K562 (cell line): ENCODE measurements at regions not wholly inside any gene's neighbourhood (a gene's known extent, or its start where the extent isn't known, plus 50 kb on each side); places are given as distances from the start of the nearest gene placed in this dataset.

Experiments used
- ATAC-seq: fragments of 200-7000 bp; cut with Tn5 transposase; 3 replicates; pipeline ENCODE4 v1.9.1; 2020; ENCODE audit warnings: moderate library complexity
- BruUV-seq: library from RNA; stranded (reverse); fragments of 400-500 nt; replicated peaks from 2 replicates; lab custom pipeline; 2021; lab: Mats Ljungman, UMichigan
- CTCF ChIA-PET: fragments of 300-600 bp; formaldehyde crosslinking; extraction: SDS; loops from one replicate; lab custom pipeline; 2021; ENCODE audit warnings: low intra/inter-chr PET ratio; lab: Yijun Ruan, JAX
- POLR2A ChIA-PET: fragments of 300-600, 350-650 bp; sonication (Branson Sonifier 250); formaldehyde crosslinking; extraction: SDS; loops from one replicate; lab custom pipeline; 2021; ENCODE audit warnings: antibody characterized with exemption, inconsistent platforms; lab: Yijun Ruan, JAX
- DNase-seq, 4 experiments: peaks; one replicate each; pipeline versions ENCODE4 v3.0.0 to v3.0.0-alpha.2; 2011 to 2018; ENCODE audit warnings: low spot score in 3 of 4, mixed read lengths in 3 of 4; ENCODE audit errors: extremely low read depth in 1 of 4
- FAIRE-seq: peaks from 2 replicates; lab custom pipeline; 2011; peaks lifted over from hg19 to GRCh38; lab: Jason Lieb, UNC
- H2AFZ ChIP-seq: 2 replicates; pipeline ENCODE4 v1.6.0; 2011; ENCODE audit warnings: low read depth, low read length, control low read depth, inconsistent platforms
- H3K27ac ChIP-seq: fragments of 200-600 bp; 3 replicates; pipeline ENCODE4 v1.8.0; 2011; ENCODE audit warnings: low read depth, mild to moderate bottlenecking, control low read depth, inconsistent platforms, low read length, moderate library complexity, mixed read lengths; ENCODE audit errors: extremely low read depth
- H3K27me3 ChIP-seq, 2 experiments: fragments of 300-600 bp in 1 of 2; 2 replicates in 1 of 2; 3 replicates in 1 of 2; pipeline versions ENCODE4 v1.6.0 to v1.8.0; 2011; ENCODE audit warnings: inconsistent platforms in 2 of 2, low read length in 2 of 2, mild to moderate bottlenecking in 1 of 2, mixed read lengths in 1 of 2, moderate library complexity in 1 of 2; ENCODE audit not compliant: control insufficient read depth in 2 of 2, insufficient read depth in 2 of 2
- H3K36me3 ChIP-seq: fragments of 300-600 bp; 3 replicates; pipeline ENCODE4 v1.8.0; 2011; ENCODE audit warnings: mild to moderate bottlenecking, low read length, inconsistent platforms; ENCODE audit not compliant: control insufficient read depth, insufficient read depth
- H3K4me1 ChIP-seq, 2 experiments: fragments of 200-600 bp in 1 of 2; replicated peaks in 1 of 2; 2 replicates in 1 of 2; 3 replicates in 1 of 2; pipeline versions ENCODE4 v1.5.1 to v1.8.0; 2011; ENCODE audit warnings: inconsistent platforms in 2 of 2, low read length in 2 of 2, mild to moderate bottlenecking in 1 of 2, mixed read lengths in 1 of 2, moderate library complexity in 1 of 2; ENCODE audit not compliant: control insufficient read depth in 2 of 2, insufficient read depth in 2 of 2
- H3K4me2 ChIP-seq: 2 replicates; pipeline ENCODE4 v1.6.1; 2011; ENCODE audit warnings: low read length, control low read depth, inconsistent platforms, mixed read lengths; ENCODE audit not compliant: insufficient read depth
- H3K4me3 ChIP-seq: fragments of 200-600 bp; sonication (generic), shearing (Covaris generic); 2 replicates; pipeline ENCODE4 v1.5.1; 2016; ENCODE audit warnings: control low read depth, inconsistent platforms
- H3K79me2 ChIP-seq: fragments of 200-600 bp; 3 replicates; pipeline ENCODE4 v1.8.0; 2011; ENCODE audit warnings: low read length, inconsistent platforms; ENCODE audit not compliant: control insufficient read depth, insufficient read depth
- H3K9ac ChIP-seq, 2 experiments: 2 replicates each; pipeline versions ENCODE4 v1.6.0 to v1.6.1; 2011; ENCODE audit warnings: low read depth in 2 of 2, low read length in 2 of 2, control low read depth in 1 of 2, inconsistent platforms in 1 of 2, mild to moderate bottlenecking in 1 of 2, mixed read lengths in 1 of 2; ENCODE audit not compliant: insufficient read depth in 1 of 2
- H3K9me1 ChIP-seq: one replicate; pipeline ENCODE4 v1.6.0; 2011; ENCODE audit warnings: inconsistent platforms, mild to moderate bottlenecking, low read length, moderate library complexity; ENCODE audit not compliant: control insufficient read depth, insufficient read depth
- H3K9me3 ChIP-seq: replicated peaks from 2 replicates; pipeline ENCODE4 v1.5.1; 2011; ENCODE audit warnings: low read depth, low read length, inconsistent platforms; ENCODE audit not compliant: control insufficient read depth, insufficient read depth
- H4K20me1 ChIP-seq: replicated peaks from 2 replicates; pipeline ENCODE4 v1.6.1; 2011; ENCODE audit warnings: low read length, inconsistent platforms, mixed read lengths; ENCODE audit not compliant: control insufficient read depth, insufficient read depth
- E2F3 ChIP-seq: fragments of 250-450 bp; sonication (Bioruptor Pico); IDR thresholded peaks from 2 replicates; pipeline ENCODE4 v1.4.0; 2020; ENCODE audit warnings: mild to moderate bottlenecking
- FOXJ2 ChIP-seq: fragments of 200-800 bp; sonication (Bioruptor generic); IDR thresholded peaks from 2 replicates; pipeline ENCODE4 v1.6.1; 2016; ENCODE audit warnings: missing genetic modification characterization, missing compliant biosample characterization
- FOXJ3 ChIP-seq: sonication (generic); formaldehyde crosslinking; IDR thresholded peaks from 2 replicates; pipeline ENCODE4 v1.4.0; 2020; ENCODE audit warnings: mild to moderate bottlenecking, missing genetic modification reagents
- KDM5B ChIP-seq: fragments of 200-600 bp; sonication (generic); IDR thresholded peaks from 2 replicates; pipeline ENCODE4 v1.6.1; 2012; ENCODE audit warnings: low read depth, mild to moderate bottlenecking, moderate library complexity, low read length, control low read depth, inconsistent platforms; ENCODE audit not compliant: insufficient replicate concordance
- MCM2 ChIP-seq: fragments of 450-650 bp; IDR thresholded peaks from 2 replicates; pipeline ENCODE4 v1.6.1; 2017; ENCODE audit warnings: low read depth, mild to moderate bottlenecking
- MYC ChIP-seq, 2 experiments: fragments of 250-450 bp in 1 of 2; sonication (Bioruptor Pico) in 1 of 2; IDR thresholded peaks; 2 replicates each; pipeline versions ENCODE4 v1.5.1 to v1.6.1; 2012 to 2021; ENCODE audit warnings: low read depth in 2 of 2, borderline replicate concordance in 1 of 2, improper control_type of control experiment in 1 of 2, low read length in 1 of 2, mild to moderate bottlenecking in 1 of 2, moderate library complexity in 1 of 2
- NEUROD1 ChIP-seq: fragments of 150-350 bp; IDR thresholded peaks from 2 replicates; pipeline ENCODE4 v1.6.1; 2014; ENCODE audit warnings: borderline replicate concordance, low read length, low read depth; ENCODE audit not compliant: partially characterized antibody
- NR1H2 ChIP-seq: sonication (generic); formaldehyde crosslinking; IDR thresholded peaks from 2 replicates; pipeline ENCODE4 v1.4.0; 2020; ENCODE audit warnings: mild to moderate bottlenecking, missing genetic modification reagents
- PATZ1 ChIP-seq: fragments of 250-450 bp; sonication (Bioruptor Pico); IDR thresholded peaks from 2 replicates; pipeline ENCODE4 v1.5.0; 2020; ENCODE audit warnings: mild to moderate bottlenecking, borderline replicate concordance
- PTTG1 ChIP-seq: fragments of 450-650 bp; IDR thresholded peaks from 2 replicates; pipeline ENCODE4 v1.6.1; 2016; ENCODE audit warnings: low read depth, mild to moderate bottlenecking, missing genetic modification characterization, missing compliant biosample characterization
- SIX5 ChIP-seq, 2 experiments: IDR thresholded peaks; 2 replicates each; pipeline ENCODE4 v1.6.1; 2011; ENCODE audit warnings: low read length in 2 of 2, borderline replicate concordance in 1 of 2, low read depth in 1 of 2, mild to moderate bottlenecking in 1 of 2, moderate library complexity in 1 of 2; ENCODE audit not compliant: insufficient read depth in 1 of 2
- STAG1 ChIP-seq: sonication (generic); formaldehyde crosslinking; IDR thresholded peaks from 2 replicates; pipeline ENCODE4 v1.5.0; 2020; ENCODE audit warnings: missing genetic modification reagents, borderline replicate concordance
- TBP ChIP-seq: optimal IDR thresholded peaks from 2 replicates; pipeline ENCODE3; 2011; ENCODE audit warnings: low read depth, low read length, improper control_type of control experiment
- ZNF175 ChIP-seq: fragments of 200-800 bp; sonication (Bioruptor generic); IDR thresholded peaks from 2 replicates; pipeline ENCODE4 v1.6.1; 2016; ENCODE audit warnings: low read depth, mild to moderate bottlenecking, missing genetic modification characterization, missing compliant biosample characterization
- ZNF253 ChIP-seq: fragments of 250-450 bp; sonication (Bioruptor Pico); conservative IDR thresholded peaks from 2 replicates; pipeline ENCODE4 v1.6.1; 2021; ENCODE audit warnings: mild to moderate bottlenecking
- ZNF551 ChIP-seq: fragments of 250-450 bp; sonication (Bioruptor Pico); IDR thresholded peaks from 2 replicates; pipeline ENCODE4 v1.5.0; 2021; ENCODE audit warnings: mild to moderate bottlenecking, moderate library complexity
- WGBS: fragments of 100-300 bp; shearing (Covaris generic); methylation state at CpG from one replicate; pipeline ENCODE4 v1.1.6; 2016; ENCODE audit warnings: low coverage, mixed read lengths; ENCODE audit not compliant: insufficient coverage; ENCODE audit errors: missing lambda C conversion rate; 5-methylcytosine and 5-hydroxymethylcytosine counted together
- in situ Hi-C: fragments of 300-500 bp; cut with MboI; formaldehyde crosslinking; loops from 4 replicates; pipeline ENCODE4 v1.15.0; 2018; ENCODE audit warnings: inconsistent platforms, mixed read lengths
- intact Hi-C: fragments of 100-400 bp; cut with micrococcal nuclease; formaldehyde crosslinking; loops from 2 replicates; pipeline ENCODE4 v1.14.2; 2022

GRCh38 chr6:25058441-25058840 lies 122.7 kb upstream of the RIPOR2 start:
- WGBS, result 3% methylated on average over 5 of the region's 5 CpGs
- Histone ChIP-seq H3K9me1 (no peaks in the 10 kb centered on the region), H2AFZ (no peak overlapping the region), H3K9ac (no peak overlapping the region), H3K79me2 (no peaks in the 10 kb centered on the region), H3K4me3 (no peak overlapping the region), H3K9me3 (no peaks in the 10 kb centered on the region), H4K20me1 (no peaks in the 10 kb centered on the region), H3K4me2 (no peak overlapping the region), H3K36me3 (no peaks in the 10 kb centered on the region), H3K27ac (no peak overlapping the region), H3K27me3 (peaks cover 4 to 18% of the 10 kb centered on the region in 2 experiments; a peak in 3 of 5 replicates), H3K4me1 (no peaks in the 10 kb centered on the region)
- intact Hi-C loops, result no loop called here
- TF ChIP-seq PATZ1 (CRISPR knock-in tag) (no peak), MYC (IDR thresholded peaks at IDR 0.05; ENCODE audit: low read depth, low read length) (no peak), MYC (CRISPR knock-in tag; IDR thresholded peaks at IDR 0.05; ENCODE audit: borderline replicate concordance, low read depth) (no peak), STAG1 (CRISPR knock-in tag) (no peak), NEUROD1 (no peak), NR1H2 (CRISPR knock-in tag) (no peak), ZNF175 (CRISPR knock-in tag) (no peak), FOXJ2 (tag) (no peak), KDM5B (no peak), FOXJ3 (CRISPR knock-in tag) (no peak), ZNF253 (CRISPR knock-in tag) (no peak), ZNF551 (CRISPR knock-in tag) (no peak), TBP (no peak), E2F3 (CRISPR knock-in tag) (no peak), MCM2 (no peak), PTTG1 (tag) (no peak), SIX5 (IDR thresholded peaks at IDR 0.05; ENCODE audit: borderline replicate concordance in 1 of 2, insufficient read depth in 1 of 2, low read depth in 1 of 2, low read length in 2 of 2) (no peak)
- no peak for FAIRE-seq
- ChIA-PET CTCF (no interaction called here), POLR2A (no interaction called here)
- no peak for DNase-seq
- in situ Hi-C loops, result no loop called here
- BruUV-seq, result no TSS peak
- no peak for ATAC-seq
